ENCODE measurements at regions not wholly inside any gene's neighbourhood (a gene's known extent, or its start where the extent isn't known, plus 50 kb on each side); places are given as distances from the start of the nearest gene placed in this dataset.

DNA sequence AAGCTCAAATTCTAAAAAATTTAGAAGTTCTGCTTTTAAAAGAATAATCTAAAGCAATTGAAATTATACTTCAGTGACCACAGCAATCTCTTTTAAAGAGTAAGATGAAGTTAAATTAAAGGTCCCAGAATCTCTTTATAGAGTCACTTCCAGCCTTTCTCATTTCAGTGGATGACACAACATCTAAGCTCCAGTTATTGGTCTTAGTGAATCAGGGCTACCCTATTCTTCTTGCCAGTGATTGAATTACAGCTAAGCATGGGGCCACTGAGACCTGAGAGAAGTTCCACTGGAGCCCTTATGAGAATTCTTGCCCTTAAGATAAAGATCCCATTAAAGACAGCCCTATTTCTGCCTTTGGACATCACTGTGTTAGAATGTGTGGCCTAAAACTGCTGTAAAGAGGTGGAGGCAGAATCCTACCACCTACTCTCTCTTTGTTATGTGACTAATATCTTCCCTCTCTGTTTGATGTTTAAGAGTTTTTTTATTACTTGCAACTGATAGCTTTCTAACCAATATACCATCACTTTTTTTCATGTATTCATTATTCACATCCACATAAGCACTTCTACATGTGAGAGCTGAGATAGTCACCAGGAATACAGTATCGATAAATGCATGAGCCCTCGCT is 128.6 kb downstream of the UNC5CL start:
- TF ChIP-seq ZSCAN20 (CRISPR knock-in tag; IDR thresholded peaks at IDR 0.05): no peak
- TF ChIP-seq, protein P1, sequence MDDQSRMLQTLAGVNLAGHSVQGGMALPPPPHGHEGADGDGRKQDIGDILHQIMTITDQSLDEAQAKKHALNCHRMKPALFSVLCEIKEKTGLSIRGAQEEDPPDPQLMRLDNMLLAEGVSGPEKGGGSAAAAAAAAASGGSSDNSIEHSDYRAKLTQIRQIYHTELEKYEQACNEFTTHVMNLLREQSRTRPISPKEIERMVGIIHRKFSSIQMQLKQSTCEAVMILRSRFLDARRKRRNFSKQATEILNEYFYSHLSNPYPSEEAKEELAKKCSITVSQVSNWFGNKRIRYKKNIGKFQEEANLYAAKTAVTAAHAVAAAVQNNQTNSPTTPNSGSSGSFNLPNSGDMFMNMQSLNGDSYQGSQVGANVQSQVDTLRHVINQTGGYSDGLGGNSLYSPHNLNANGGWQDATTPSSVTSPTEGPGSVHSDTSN (IDR thresholded peaks at IDR 0.05): no peak
- TF ChIP-seq HOXA7 (CRISPR knock-in tag; IDR thresholded peaks at IDR 0.05): no peak
- no peak for TF ChIP-seq TP53 (CRISPR knock-in tag; IDR thresholded peaks at IDR 0.05)
- no peak for TF ChIP-seq POLR2AphosphoS2 (conservative IDR thresholded peaks at IDR 0.05; ENCODE audit: low read length)
- no peak for TF ChIP-seq CHD2 (IDR thresholded peaks at IDR 0.05; ENCODE audit: low read length, partially characterized antibody)
- no peak for TF ChIP-seq HOXB5 (CRISPR knock-in tag; IDR thresholded peaks at IDR 0.05)
- no peak for TF ChIP-seq RNF2 (IDR thresholded peaks at IDR 0.05; ENCODE audit: borderline replicate concordance, low read depth)
- Histone ChIP-seq H3K27ac (peak overlapping the region; percentile 29 to 74; a peak in 4 of 6 replicates), H3K4me2 (no peak overlapping the region), H3K4me3 (no peak overlapping the region), H3K4me1 (peaks cover 46% of the 10 kb centered on the region), H3K9me3 (no peaks in the 10 kb centered on the region)
- FAIRE-seq: no peak
- WGBS (ENCODE audit: missing lambda C conversion rate): 100% methylated on average over 2 of the region's 2 CpGs
- no peak for ATAC-seq
- DNase-seq (ENCODE audit: low read depth in 1 of 2, low spot score in 1 of 2): no peak
- POLR2A ChIA-PET: no interaction called here
- CTCF ChIA-PET: interaction anchor here (0.9 to 4.2 kb wide), 5 partner anchors 11 to 118 kb away, joined by 3 to 25 read pairs (median 7); no protein-coding TSS in a partner anchor

DNA sequence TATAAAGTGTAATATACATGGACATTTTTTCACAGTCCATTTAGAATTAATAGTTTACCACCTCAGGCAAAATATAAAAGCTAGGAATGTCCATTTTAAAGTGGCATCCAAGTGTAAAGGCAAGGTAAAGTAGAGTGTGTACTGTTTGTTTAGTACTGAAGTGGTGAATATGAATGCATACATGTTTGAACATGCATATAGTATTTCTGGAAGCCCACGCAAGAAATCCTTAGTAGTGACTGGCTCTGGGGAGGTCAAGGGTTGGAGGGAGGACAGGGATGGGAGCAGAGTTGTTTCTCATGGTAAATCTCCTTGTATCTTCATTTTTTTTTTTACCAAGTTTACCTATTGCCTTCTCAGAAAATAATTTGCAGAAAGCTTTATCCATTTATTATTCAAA is 129.2 kb downstream of the UNC5CL start:
- FAIRE-seq (no peak), DNase-seq (ENCODE audit: low read depth in 1 of 2, low spot score in 1 of 2) (no peak), ATAC-seq (no peak)
- H3K9me3 ChIP-seq: no peaks in the 10 kb centered on the region
- H3K4me3 ChIP-seq: no peak overlapping the region
- peak overlapping the region; percentile 61 to 98; a peak in 4 of 6 replicates for H3K27ac ChIP-seq
- H3K4me1 ChIP-seq: peaks cover 46% of the 10 kb centered on the region
- POLR2A ChIA-PET: no interaction called here
- CTCF ChIA-PET: interaction anchor here (0.9 to 4.2 kb wide), 5 partner anchors 11 to 118 kb away, joined by 3 to 25 read pairs (median 7); no protein-coding TSS in a partner anchor
- TF ChIP-seq POLR2AphosphoS2 (conservative IDR thresholded peaks at IDR 0.05; ENCODE audit: low read length) (no peak), BCL3 (IDR thresholded peaks at IDR 0.05) (no peak), MAX (IDR thresholded peaks at IDR 0.05) (no peak), FOXS1 (CRISPR knock-in tag; IDR thresholded peaks at IDR 0.05) (no peak), KDM5A (IDR thresholded peaks at IDR 0.05) (no peak), POLR2A (IDR thresholded peaks at IDR 0.05; ENCODE audit: low read length) (no peak), SMC3 (IDR thresholded peaks at IDR 0.05) (no peak), CHD4 (IDR thresholded peaks at IDR 0.05; ENCODE audit: borderline replicate concordance) (no peak)
- TF ChIP-seq, protein P2, sequence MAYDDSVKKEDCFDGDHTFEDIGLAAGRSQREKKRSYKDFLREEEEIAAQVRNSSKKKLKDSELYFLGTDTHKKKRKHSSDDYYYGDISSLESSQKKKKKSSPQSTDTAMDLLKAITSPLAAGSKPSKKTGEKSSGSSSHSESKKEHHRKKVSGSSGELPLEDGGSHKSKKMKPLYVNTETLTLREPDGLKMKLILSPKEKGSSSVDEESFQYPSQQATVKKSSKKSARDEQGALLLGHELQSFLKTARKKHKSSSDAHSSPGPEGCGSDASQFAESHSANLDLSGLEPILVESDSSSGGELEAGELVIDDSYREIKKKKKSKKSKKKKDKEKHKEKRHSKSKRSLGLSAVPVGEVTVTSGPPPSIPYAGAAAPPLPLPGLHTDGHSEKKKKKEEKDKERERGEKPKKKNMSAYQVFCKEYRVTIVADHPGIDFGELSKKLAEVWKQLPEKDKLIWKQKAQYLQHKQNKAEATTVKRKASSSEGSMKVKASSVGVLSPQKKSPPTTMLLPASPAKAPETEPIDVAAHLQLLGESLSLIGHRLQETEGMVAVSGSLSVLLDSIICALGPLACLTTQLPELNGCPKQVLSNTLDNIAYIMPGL (CRISPR knock-in tag; IDR thresholded peaks at IDR 0.05; ENCODE audit: borderline replicate concordance): no peak
- 88% methylated on average over 1 of the region's 1 CpG for WGBS (ENCODE audit: missing lambda C conversion rate)
- H3K4me2 ChIP-seq: no peak overlapping the region

DNA sequence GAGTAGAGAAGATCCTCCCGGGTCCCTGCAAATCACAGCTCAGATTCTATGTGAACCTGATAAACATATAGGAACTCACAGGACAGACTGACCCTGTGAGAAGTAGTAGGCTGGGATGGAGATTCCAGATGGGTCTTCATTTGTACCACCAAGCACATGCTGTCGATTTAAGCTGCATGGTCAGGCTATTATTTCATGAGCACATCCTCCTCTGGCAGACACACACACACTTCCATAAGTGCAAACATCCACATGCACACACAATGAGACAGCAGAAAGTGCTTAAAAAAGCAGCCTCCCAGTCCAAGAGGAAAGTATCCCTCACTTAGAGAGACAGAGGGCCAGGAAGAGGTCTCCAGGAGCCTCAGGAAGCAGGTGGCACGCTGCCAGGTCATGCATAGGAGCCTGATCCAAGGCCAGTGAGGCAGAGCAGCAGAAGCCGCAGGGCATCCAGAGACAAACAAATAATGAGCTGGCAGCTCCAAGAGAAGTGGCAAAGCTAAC is 131.8 kb downstream of the UNC5CL start:
- DNase-seq (ENCODE audit: low read depth in 1 of 2, low spot score in 1 of 2) (peak; percentile 71 to 92), FAIRE-seq (peak; percentile 18), ATAC-seq (peak; percentile 84 to 90)
- Histone ChIP-seq H3K4me3 (0 out of 3 replicates have a peak overlapping the region, but pooled peaks have one; percentile 11), H3K4me1 (peaks cover 41% of the 10 kb centered on the region), H3K27ac (peak overlapping the region; percentile 93 to 98), H3K9me3 (no peaks in the 10 kb centered on the region), H3K4me2 (peak overlapping the region; percentile 75)
- 0% methylated on average over 4 of the region's 4 CpGs for WGBS (ENCODE audit: missing lambda C conversion rate)
- ChIA-PET CTCF (interaction anchor here (0.9 to 1.4 kb wide), 5 partner anchors 10 to 17 kb away, joined by 3 to 10 read pairs (median 4); no protein-coding TSS in a partner anchor), POLR2A (interaction anchor here (1.2 kb wide), 1 partner anchor 90 kb away, joined by 6 read pairs; no protein-coding TSS in a partner anchor)
- TF ChIP-seq, protein P1 (IDR thresholded peaks at IDR 0.05): peak; percentile 13; the same call in 1 of the 2 replicates
- TF ChIP-seq RAD21 (conservative IDR thresholded peaks at IDR 0.05 in 1 of 2, IDR thresholded peaks at IDR 0.05 in 1 of 2) (no peak; a peak in 1 of 5 replicates), EHMT2 (IDR thresholded peaks at IDR 0.05; ENCODE audit: low read depth) (no peak), FOSB (CRISPR knock-in tag; IDR thresholded peaks at IDR 0.05) (no peak), SMC3 (IDR thresholded peaks at IDR 0.05) (no peak), RNF2 (IDR thresholded peaks at IDR 0.05; ENCODE audit: borderline replicate concordance, low read depth) (no peak), MAX (IDR thresholded peaks at IDR 0.05) (peak; percentile 71; the same call in 1 of the 2 replicates), POLR2AphosphoS2 (conservative IDR thresholded peaks at IDR 0.05; ENCODE audit: low read length) (no peak), EP300 (IDR thresholded peaks at IDR 0.05) (peak; percentile 23 to 54; a peak in 2 of 5 replicates), REST (IDR thresholded peaks at IDR 0.05) (no peak), HOXB5 (CRISPR knock-in tag; IDR thresholded peaks at IDR 0.05) (no peak)
